T-helper 17 cell (primary cell): ENCODE measurements at regions not wholly inside any gene's neighbourhood (a gene's known extent, or its start where the extent isn't known, plus 50 kb on each side); places are given as distances from the start of the nearest gene placed in this dataset.
A peak's percentile ranks its signal among the peaks of the same experiment; 100 is the strongest.
"Not testable (repeated sequence)": the region's sequence is repeated elsewhere in the genome, so short reads cannot be mapped to it uniquely, and the experiment has no call there.

Experiments
- ATAC-seq: fragments of 150-1000 bp; cut with Tn5 transposase; 2 replicates; pipeline ENCODE4 v1.10.0; 2021; ENCODE audit warnings: mild to moderate bottlenecking, moderate library complexity
- DNase-seq, 3 donors: peaks; one replicate each; pipeline versions ENCODE4 v3.0.0 to v3.0.0-alpha.2; 2020 to 2021
- H3K9me3 ChIP-seq: one replicate; pipeline ENCODE4 v1.7.0; 2013; ENCODE audit warnings: low read length, mild to moderate bottlenecking; ENCODE audit not compliant: control insufficient read depth, poor library complexity, severe bottlenecking
- H3K27ac Mint-ChIP-seq: one replicate; pipeline ENCODE4 v1.8.0; 2022; ENCODE audit warnings: mild to moderate bottlenecking, moderate library complexity, mixed read lengths
- H3K27me3 Mint-ChIP-seq: one replicate; pipeline ENCODE4 v1.8.0; 2022; ENCODE audit warnings: mixed read lengths
- H3K36me3 Mint-ChIP-seq: one replicate; pipeline ENCODE4 v1.8.0; 2022; ENCODE audit warnings: low read depth, mixed read lengths
- H3K4me1 Mint-ChIP-seq: one replicate; pipeline ENCODE4 v1.8.0; 2022; ENCODE audit warnings: mild to moderate bottlenecking, mixed read lengths
- H3K4me3 Mint-ChIP-seq: one replicate; pipeline ENCODE4 v1.8.0; 2022; ENCODE audit warnings: mild to moderate bottlenecking, moderate library complexity, mixed read lengths

DNA sequence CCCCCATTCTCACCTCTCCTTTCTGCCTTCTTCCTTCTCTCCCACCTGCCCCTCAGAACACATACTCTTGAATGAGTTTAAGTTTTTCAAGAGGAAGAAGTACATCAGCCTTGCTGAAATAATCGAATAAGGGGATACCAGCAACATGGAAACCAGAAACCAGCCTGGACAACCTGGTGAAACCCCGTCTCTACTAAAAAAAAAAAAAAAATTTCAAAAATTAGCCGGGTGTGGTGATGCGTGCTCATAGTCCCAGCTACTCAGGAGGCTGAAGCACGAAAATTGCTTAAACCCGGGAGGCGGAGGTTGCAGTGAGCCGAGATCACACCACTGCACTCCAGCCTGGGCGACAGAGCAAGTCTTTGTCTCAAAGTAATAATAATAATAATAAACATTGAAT lies 75.0 kb upstream of the SLC1A4 start:
- no peak for ATAC-seq
- H3K27me3 Mint-ChIP-seq, result no peaks in the 10 kb centered on the region
- H3K4me1 Mint-ChIP-seq, result peaks cover 5% of the 10 kb centered on the region
- H3K36me3 Mint-ChIP-seq, result no peaks in the 10 kb centered on the region
- no peak for DNase-seq
- no peaks in the 10 kb centered on the region for H3K9me3 ChIP-seq
- H3K27ac Mint-ChIP-seq, result no peak overlapping the region
- H3K4me3 Mint-ChIP-seq, result no peak overlapping the region

DNA sequence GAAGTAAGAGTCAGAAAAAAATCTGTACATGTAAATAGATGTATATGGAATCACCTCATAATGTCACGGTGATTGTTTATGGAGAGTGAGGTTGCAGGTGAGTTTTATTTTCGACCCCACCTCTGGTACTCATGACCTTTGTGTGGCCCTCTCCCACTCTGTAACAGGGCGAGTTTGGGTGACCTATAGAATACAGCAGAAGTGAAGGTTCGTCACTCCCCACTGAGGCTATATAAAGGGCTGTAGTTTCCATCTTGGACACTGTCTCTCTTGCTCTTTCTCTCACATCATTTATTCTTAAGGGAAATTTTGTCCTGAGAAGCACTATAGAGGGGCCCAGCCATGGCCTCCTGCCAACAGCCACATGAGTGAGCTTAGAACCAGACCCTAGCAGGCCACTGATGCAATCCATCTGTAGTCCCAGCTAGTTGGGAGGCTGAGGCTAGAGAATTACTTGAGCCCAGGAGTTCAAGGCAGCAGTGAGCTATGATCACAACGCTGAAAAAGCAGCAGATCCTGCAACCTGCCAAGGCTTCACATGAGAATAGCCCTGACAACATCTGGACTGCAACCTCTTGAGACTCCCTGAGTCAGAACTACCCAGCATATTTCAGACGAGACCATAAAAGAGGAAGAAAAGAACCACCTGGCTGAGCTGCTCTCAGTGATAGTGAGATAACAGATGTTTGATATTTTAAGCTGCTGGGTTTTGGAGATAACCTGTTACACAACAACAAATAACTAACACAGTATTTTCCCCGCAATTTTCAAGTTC lies 74.3 kb upstream of the SLC1A4 start:
- Mint-ChIP-seq H3K27ac (no peak overlapping the region), H3K4me3 (no peak overlapping the region), H3K4me1 (peaks cover 5% of the 10 kb centered on the region), H3K27me3 (no peaks in the 10 kb centered on the region), H3K36me3 (no peaks in the 10 kb centered on the region)
- no peak for DNase-seq
- H3K9me3 ChIP-seq, result no peaks in the 10 kb centered on the region
- no peak for ATAC-seq

DNA sequence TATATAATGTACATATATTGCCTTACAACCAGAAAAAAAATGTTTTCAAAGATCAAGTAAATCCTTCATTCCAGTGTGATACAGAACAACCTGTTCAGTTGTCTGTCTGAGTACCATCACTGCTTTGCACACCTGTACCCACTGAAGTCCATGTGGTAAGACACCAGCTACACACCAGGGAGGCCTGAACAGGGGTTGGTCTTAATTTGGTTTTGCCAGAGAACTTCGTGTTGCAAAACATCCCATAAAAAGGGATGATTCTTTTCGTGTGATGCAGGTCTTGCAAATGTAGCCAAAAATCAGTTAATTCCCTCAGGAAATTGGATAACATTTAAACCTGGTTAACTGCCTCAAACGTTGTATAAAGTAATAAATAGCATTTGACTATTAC lies 73.7 kb upstream of the SLC1A4 start:
- Mint-ChIP-seq H3K27ac (no peak overlapping the region), H3K4me3 (no peak overlapping the region), H3K36me3 (no peaks in the 10 kb centered on the region), H3K27me3 (no peaks in the 10 kb centered on the region), H3K4me1 (peaks cover 5% of the 10 kb centered on the region)
- ATAC-seq (no peak), DNase-seq (no peak)
- H3K9me3 ChIP-seq, result no peaks in the 10 kb centered on the region

DNA sequence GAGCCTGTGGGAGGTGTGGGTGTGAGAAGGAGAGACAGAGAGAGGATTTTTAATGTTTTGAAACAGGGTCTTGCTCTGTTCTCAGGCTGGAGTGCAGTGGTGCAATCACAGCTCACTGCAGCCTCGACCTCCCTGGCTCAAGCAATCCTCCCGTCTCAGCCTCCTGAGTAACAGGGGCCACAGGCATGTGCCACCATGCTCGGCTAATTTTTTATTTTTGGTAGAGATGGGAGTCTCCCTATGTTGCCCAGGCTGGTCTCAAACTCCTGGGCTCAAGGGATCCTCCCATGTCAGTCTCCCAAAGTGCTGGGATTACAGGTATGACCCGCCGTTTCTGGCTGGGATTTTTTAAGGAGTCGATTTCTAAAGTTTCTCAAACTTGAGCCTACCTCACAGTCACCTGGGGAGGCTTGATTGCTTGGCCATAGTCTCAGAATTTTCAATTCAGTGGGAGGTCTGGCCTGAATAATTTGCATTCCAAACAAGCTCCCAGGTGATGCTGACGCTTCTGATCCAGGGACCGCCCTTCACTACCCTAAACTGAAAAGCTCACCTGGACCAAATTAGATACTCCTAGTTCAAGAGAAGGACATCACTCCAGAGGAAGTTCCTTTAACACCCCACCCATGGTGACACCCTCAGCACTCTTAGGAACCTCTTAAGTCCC lies 70.8 kb upstream of the SLC1A4 start:
- ATAC-seq (no peak), DNase-seq (no peak)
- H3K27ac Mint-ChIP-seq, result peak overlapping the region; percentile 71
- H3K4me3 Mint-ChIP-seq, result peak overlapping the region; percentile 89
- H3K9me3 ChIP-seq, result no peaks in the 10 kb centered on the region
- H3K36me3 Mint-ChIP-seq, result no peaks in the 10 kb centered on the region
- H3K4me1 Mint-ChIP-seq, result peaks cover 5% of the 10 kb centered on the region
- H3K27me3 Mint-ChIP-seq, result no peaks in the 10 kb centered on the region

DNA sequence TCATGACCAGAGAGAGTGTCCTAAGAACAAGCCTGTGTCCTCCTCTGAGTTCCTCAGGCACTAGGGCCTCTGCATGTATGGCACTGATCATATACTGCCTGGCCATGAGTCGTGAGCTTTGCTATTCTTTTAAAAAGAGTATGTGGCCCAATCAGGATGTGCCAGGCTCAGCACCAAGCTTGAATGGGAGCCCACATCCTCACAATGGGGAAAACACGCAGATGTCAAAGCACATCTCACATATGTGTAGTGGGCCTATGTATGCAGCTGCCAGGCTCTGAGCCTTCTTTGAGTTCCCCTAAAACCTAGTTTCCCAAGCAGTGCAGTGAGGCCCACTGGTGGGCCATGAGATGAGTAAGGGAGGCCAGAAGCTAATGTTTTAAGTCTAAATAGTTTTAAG lies 69.9 kb upstream of the SLC1A4 start:
- Mint-ChIP-seq H3K27ac (no peak overlapping the region), H3K4me1 (peaks cover 7% of the 10 kb centered on the region), H3K27me3 (no peaks in the 10 kb centered on the region), H3K36me3 (no peaks in the 10 kb centered on the region), H3K4me3 (no peak overlapping the region)
- no peaks in the 10 kb centered on the region for H3K9me3 ChIP-seq
- no peak for DNase-seq
- no peak for ATAC-seq

DNA sequence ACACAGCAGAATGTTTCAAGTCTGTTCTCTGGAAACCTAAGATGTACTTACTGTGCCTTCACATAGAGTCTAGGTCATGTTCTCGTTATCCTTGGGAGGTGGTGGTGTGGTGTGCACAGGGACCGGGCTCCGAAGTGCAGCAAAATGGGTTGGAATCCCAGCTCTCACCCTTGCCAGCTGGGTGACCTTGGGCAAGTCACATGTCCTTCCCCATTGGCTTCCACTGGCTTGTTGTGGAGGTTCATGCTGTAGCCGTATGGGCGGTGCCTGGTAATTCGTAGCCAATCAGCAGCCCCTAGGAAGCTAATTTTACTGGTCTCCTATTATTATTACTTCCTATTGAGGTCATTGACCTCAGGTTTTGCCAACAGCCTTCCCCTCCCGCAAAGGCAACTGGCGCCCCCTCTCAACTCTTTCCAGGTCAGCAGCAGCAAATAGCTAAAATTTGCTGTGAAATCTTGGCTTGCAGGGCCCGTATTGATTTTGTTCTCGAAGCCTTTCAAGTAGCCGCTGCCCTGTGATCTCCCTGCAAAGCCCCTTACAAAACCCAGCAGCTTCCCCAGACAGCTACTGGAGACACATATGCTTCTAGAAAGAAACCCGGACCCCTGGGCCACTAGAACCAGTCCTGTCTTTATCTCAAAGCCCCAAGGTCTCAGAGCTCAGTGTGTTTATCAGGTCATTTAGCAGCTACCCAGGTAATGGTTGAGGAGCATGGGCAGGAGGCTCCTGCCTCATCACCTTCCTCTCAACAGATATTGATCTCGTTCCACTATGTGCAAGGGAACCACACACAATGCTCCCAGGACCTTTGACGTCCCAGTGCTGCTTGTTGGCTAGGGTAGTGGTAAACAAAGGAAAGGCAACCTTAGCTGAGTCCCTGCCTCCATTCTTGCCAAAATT lies 66.5 kb upstream of the SLC1A4 start:
- DNase-seq, result no peak
- H3K36me3 Mint-ChIP-seq, result no peaks in the 10 kb centered on the region

DNA sequence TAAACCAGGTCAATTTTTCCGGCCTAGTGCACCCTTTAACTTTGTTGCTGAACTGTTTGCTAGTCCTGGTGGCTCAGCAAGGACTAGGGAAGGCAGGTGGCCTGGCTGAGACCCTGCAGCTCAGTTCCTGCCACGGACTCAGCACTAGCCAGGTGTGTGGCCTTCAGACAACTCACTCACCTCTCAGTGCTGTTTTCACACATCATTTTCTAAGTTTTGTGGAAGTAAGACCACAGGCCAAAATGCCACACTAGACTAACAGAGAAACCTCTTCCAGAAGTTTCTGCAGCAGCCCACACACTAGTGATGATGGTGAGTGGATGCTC lies 65.9 kb upstream of the SLC1A4 start:
- H3K27ac Mint-ChIP-seq, result no peak overlapping the region
- H3K27me3 Mint-ChIP-seq, result no peaks in the 10 kb centered on the region
- no peak overlapping the region for H3K4me3 Mint-ChIP-seq
- ATAC-seq, result no peak
- no peak for DNase-seq
- H3K36me3 Mint-ChIP-seq, result no peaks in the 10 kb centered on the region
- H3K9me3 ChIP-seq, result no peaks in the 10 kb centered on the region
- H3K4me1 Mint-ChIP-seq, result peaks cover 2% of the 10 kb centered on the region

More for the DNA sequence above, 66.5 kb upstream of the SLC1A4 start:
- ATAC-seq, result no peak
- H3K9me3 ChIP-seq, result no peaks in the 10 kb centered on the region
- Mint-ChIP-seq H3K27ac (peak overlapping the region; percentile 32), H3K4me1 (peaks cover 5% of the 10 kb centered on the region), H3K4me3 (no peak overlapping the region), H3K27me3 (no peaks in the 10 kb centered on the region)

DNA sequence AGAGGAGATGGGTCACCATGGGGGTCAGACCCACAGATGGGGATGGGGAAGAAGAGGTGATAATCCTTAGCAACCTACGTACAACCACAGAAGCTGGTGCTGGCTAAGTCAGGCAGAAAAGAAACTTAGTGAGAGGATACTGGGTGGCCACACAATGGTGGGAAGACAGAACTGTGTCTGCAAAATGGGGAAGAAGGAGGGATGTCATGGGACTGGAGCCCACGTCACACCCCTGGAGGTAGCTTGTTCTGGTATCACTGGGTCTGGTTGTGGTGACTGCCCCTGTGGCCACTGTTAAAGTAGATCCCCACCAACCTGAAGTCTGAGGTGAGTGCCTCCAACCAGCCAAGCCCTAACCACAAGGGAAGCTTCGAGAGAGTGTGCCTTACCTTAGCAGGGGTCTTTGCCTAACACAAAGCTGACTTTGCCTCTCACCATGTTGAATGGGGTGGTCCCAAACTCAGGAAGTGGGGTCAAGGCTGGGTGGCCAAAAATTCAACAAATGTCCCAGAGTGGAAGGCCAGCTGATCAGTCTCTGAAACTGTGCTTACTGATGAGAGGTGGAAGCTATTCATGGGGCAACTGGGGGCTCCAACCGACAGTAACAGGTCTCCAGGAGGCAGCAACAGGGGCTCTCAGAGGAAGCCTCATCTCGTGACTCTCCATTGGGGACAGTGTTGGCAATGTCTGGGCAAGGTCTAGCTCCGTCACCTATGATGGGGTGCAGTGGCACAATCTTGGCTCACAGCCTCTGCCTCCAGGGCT lies 64.8 kb upstream of the SLC1A4 start:
- no peaks in the 10 kb centered on the region for H3K9me3 ChIP-seq
- Mint-ChIP-seq H3K36me3 (no peaks in the 10 kb centered on the region), H3K27me3 (no peaks in the 10 kb centered on the region), H3K27ac (peak overlapping the region; percentile 67), H3K4me3 (no peak overlapping the region), H3K4me1 (peaks cover 2% of the 10 kb centered on the region)
- DNase-seq (no peak), ATAC-seq (no peak)

DNA sequence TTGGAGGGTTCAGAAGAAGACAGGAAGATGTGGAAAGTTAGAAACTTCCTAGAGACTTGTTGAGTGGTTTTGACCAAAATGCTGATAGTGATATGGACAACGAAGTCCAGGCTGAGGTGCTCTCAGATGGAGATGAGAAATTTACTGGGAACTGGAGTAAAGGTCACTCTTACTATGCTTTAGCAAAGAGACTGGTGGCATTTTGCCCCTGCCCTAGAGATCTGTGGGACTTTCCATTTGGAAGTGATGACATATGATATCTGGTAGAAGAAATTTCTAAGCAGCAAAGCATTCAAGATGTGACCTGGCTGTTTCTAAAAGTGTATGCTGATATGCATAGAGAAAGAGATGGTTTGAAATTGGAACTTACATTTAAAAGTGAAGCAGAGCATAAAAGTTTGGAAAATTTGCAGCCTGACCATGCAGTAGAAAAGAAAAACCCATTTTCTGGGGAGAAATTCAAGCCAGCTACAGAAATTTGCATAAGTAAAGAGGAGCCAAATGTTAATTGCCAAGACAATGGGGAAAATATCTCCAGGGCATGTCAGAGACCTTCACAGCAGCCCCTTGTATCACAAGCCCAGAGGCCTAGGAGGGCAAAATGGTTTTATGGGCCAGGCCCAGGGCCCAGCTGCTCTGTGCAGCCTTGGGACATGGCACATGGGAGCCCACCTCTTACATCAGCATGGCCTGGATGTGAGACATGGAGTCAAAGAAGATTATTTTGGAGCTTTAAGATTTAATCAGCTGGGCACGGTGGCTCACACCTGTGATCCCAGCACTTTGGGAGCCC lies 63.1 kb upstream of the SLC1A4 start:
- H3K4me1 Mint-ChIP-seq, H3K27ac Mint-ChIP-seq, ATAC-seq, H3K27me3 Mint-ChIP-seq, H3K4me3 Mint-ChIP-seq, H3K9me3 ChIP-seq, DNase-seq, H3K36me3 Mint-ChIP-seq: not testable (repeated sequence)

DNA sequence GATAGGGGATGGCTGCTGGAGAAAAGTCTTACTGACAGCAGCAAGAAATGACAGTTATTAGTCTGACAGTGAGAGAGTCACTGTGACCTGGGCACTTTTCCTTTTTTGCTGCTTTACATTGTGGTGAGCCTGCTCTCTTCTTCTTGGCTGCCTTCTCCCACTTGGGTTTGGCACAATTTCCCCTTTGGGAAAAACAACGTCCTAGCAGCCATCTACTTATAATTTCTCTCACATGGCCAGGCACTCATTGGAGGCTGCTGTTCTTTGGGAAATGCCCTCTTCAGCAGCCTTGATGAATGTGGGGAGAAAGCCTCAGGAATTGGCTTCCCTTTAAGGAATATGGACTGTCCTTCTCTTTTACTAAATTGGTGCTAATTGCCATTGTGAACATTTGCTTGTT lies 60.4 kb upstream of the SLC1A4 start:
- Mint-ChIP-seq H3K4me3 (no peak overlapping the region), H3K36me3 (peaks cover 3% of the 10 kb centered on the region), H3K27ac (no peak overlapping the region), H3K4me1 (peaks cover 8% of the 10 kb centered on the region), H3K27me3 (peaks cover 24% of the 10 kb centered on the region)
- no peak for ATAC-seq
- H3K9me3 ChIP-seq, result no peaks in the 10 kb centered on the region
- no peak for DNase-seq

DNA sequence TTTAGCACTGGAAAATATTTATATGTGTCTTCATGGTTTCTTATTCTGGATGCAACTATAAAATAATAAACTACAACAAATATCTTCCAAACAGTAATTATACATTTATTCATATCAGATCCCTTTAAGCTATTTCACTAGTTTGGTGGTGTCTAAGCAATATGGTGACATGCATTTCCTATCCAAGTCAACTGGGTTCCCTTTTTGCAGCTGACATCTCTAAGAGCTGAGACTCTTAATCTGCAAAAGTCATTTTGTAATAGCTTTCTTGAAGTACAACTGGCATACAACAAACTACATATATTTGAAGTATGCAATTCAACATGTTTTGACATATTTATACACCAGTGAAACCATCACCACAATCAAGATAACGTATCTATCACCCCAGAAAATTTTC lies 59.9 kb upstream of the SLC1A4 start:
- Mint-ChIP-seq H3K4me1 (peaks cover 6% of the 10 kb centered on the region), H3K4me3 (no peak overlapping the region), H3K27ac (no peak overlapping the region), H3K36me3 (peaks cover 3% of the 10 kb centered on the region), H3K27me3 (peaks cover 24% of the 10 kb centered on the region)
- H3K9me3 ChIP-seq, result no peaks in the 10 kb centered on the region
- ATAC-seq (no peak), DNase-seq (no peak)

DNA sequence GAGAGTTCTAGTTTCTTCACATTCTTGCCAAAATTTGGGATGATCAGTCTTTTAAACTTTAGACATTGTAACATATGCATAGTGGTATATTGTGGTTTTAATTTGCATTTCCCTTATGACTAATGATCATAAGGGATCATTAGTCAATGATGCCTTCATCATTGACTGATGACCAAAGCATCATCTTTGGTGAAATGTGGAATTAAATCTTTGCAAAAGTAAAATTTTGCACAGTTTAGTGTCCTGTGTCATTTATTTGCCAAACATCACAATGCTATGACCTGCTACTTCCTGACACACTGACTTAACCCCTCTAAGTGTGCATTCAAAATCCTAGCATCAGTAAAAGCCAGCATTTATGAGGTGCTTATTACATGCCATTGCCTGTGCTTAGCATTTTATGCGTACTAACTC lies 58.9 kb upstream of the SLC1A4 start:
- DNase-seq (no peak), ATAC-seq (no peak)
- no peaks in the 10 kb centered on the region for H3K9me3 ChIP-seq
- H3K36me3 Mint-ChIP-seq, result peaks cover 3% of the 10 kb centered on the region
- no peak overlapping the region for H3K27ac Mint-ChIP-seq
- no peak overlapping the region for H3K4me3 Mint-ChIP-seq
- peaks cover 9% of the 10 kb centered on the region for H3K4me1 Mint-ChIP-seq
- peaks cover 24% of the 10 kb centered on the region for H3K27me3 Mint-ChIP-seq
